GM08714 (cell line): ENCODE measurements at regions not wholly inside any gene's neighbourhood (a gene's known extent, or its start where the extent isn't known, plus 50 kb on each side); places are given as distances from the start of the nearest gene placed in this dataset.

Experiments used
- H3K4me3 ChIP-seq: fragments of 200-500 bp; sonication (Bioruptor generic); 2 replicates; pipeline ENCODE4 v1.5.1; 2014; ENCODE audit warnings: mild to moderate bottlenecking, low read length, inconsistent platforms
- ZNF274 ChIP-seq: IDR thresholded peaks from 2 replicates; pipeline ENCODE4 v1.6.1; 2012; ENCODE audit warnings: mild to moderate bottlenecking, low read depth, low read length

DNA sequence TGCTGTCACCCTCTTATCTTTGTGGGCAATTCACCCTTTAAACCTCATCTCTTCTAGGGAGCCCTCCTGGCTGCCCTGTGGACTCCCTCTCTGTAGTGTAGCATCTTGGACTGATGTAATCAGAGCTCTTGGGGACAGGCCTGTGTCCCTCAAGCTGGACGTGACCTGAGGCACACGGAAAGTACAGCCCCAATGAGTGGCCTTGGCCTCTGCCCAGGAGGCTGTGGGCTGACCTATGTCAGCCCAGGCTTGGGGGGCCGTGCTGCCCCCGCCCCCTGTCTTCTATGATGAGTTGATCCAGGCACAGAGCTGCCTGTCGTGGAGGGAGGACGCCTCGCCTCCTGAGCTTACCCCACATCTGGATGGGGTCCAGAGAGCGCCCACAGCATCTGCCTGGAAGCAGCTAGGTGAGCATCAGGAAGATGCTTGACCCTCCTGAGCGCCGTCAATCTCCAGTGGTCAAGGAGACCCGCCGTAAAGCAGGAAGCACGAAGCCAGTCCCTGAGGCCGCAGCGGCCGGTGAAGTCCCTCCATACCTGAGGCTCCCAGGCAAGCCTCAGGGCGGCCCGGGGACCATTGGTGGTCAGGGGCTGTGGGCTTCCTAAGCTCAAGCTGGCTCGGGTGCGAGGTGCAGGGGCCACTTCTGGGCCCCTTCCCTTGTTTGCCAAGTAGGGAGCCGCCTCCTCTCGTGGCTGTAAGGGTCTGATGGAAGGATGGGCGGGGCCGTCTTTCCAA is 1136.9 kb downstream of the BRD1 start:
- TF ChIP-seq ZNF274 = no peak
- no peak overlapping the region for H3K4me3 ChIP-seq

DNA sequence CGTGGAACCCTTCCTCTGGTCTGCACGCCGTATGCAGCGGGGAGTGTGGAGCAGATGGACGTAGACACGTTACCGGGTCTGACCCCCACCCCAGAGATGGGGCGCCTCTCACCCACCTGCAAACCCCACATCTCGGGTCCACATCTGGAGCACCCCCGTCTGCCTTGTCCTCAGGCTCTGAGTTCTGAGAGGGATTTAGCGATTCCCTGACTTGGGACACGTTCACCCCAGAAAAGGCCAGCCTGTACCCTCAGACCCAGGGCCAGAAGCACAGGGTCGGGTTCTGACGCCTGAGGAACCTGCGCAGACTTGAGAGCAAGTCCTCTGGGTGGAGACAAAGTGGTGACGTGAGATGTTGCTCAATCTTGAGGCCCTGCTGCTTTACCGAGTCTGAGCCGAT is 1138.5 kb downstream of the BRD1 start:
- no peak for TF ChIP-seq ZNF274
- H3K4me3 ChIP-seq = no peak overlapping the region

DNA sequence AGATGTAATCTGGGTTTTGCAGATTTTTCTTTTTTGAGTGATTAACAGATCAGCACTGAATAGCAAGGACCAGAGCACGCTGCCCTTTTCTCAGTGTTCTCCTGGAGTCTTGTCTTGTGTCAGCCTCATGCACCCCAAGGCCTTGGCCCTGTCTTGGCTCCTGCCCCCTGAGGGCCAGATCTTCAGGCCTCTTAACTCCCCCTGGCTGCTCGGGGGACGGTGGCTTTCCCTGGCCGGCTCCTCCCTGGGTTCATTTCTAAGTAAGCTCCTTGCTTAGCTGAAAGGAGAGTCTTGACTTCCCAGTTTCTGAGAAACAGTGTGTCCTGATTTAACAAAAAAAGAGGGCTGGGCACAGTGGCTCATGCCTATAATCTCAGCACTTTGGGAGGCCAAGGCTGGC is 1139.3 kb downstream of the BRD1 start:
- no peak for TF ChIP-seq ZNF274
- no peak overlapping the region for H3K4me3 ChIP-seq

- no peak for TF ChIP-seq ZNF274
- no peak overlapping the region for H3K4me3 ChIP-seq
Measured at GRCh38 chr22:48687606-48688005, 1140.1 kb downstream of the BRD1 start.

DNA sequence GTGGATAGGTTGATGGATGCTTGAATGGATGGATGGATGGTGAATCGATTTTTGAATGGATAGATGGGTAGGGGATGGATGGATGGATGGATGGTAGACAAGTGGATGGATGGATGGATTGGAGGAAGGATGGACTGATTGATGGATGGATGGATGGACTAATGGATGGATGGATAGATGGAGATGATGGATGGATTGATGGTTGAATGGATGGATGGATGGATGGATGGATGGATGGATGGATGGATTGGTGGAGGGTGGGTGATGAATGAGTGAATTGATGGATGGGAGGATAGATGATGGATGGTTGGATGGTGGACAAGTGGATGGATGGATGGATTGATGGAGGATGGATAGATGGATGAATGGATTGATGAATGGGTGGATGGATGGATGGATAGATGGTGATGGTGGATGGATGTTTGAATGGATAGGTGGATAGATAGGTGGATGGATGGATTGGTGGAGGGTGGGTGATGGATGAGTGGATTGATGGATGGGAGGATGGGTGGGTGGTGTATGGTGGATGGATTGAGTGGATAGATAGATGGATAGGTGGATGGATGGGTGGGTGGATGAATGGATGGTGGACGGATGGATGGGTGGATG is 1140.9 kb downstream of the BRD1 start:
- no peak for TF ChIP-seq ZNF274
- H3K4me3 ChIP-seq = no peak overlapping the region

- TF ChIP-seq ZNF274 = no peak
- H3K4me3 ChIP-seq = no peak overlapping the region
Measured at GRCh38 chr22:48685767-48686166, 1141.9 kb downstream of the BRD1 start.

- no peak for TF ChIP-seq ZNF274
- H3K4me3 ChIP-seq = no peak overlapping the region
Measured at GRCh38 chr22:48683640-48684039, 1144.0 kb downstream of the BRD1 start.

- no peak for TF ChIP-seq ZNF274
- no peak overlapping the region for H3K4me3 ChIP-seq
Measured at GRCh38 chr22:48682504-48682903, 1145.2 kb downstream of the BRD1 start.

DNA sequence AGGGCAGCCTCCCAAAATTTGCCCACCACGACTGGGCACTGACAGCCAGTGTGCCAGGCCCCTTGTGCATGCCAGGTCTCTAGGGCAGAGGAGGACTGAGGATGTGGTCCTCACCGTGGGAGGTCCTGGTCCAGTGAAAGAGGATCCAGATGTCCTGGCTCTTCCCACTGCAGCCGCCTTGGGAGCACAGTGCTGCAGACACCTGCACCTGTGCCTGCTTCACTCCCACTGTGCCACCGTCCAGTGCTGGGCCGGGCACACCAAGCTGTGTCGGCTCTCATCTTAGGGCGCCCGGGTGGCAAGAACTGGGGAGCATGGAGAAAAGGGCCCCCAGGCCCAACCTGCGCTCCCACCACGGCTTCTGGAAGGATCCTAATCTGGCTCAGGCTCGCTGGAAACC is 1147.1 kb downstream of the BRD1 start:
- TF ChIP-seq ZNF274 = no peak
- H3K4me3 ChIP-seq = no peak overlapping the region

DNA sequence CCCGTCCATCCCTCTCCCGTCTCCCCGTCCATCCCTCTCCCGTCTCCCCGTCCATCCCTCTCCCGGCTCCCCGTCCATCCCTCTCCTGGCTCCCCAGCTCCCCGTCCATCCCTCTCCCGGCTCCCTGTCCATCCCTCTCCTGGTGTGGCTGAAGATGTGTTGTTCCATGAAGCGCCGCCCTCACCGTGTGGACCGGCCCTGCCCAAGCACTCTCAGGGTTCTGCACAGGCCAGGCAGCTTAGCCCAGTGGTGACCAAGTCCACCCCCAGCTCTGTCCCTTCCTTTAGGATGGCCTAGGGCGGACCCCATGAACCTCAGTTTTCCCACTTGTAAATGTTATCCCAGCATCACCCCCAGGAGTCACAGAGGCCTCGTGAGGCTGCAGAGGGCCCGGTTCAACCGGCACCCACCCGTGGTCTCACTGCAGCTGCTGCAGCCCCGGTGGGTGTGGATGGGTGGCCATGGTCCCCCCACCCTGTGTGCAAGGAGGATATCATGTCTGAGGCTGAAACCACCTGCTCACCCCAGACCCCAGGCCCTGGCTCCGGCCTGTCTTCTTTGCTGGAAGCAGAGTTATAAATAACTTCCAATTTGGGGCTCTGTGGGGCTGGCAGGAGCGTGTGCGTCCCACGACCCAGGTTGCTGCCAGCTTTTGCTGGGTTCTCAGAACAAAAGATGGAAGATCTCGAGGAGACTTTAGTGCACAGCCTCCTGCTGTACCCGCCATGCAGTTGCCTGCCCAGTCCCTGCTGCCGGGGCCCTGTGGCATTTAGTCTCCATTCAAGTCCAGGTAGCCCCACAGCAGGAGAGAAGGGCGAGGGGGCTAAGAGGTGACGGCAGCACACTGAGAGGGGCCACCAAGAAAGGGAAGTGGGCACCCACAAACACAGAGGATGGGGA is 1147.8 kb downstream of the BRD1 start:
- no peak for TF ChIP-seq ZNF274
- no peak overlapping the region for H3K4me3 ChIP-seq

GRCh38 chr22:48678171-48679135 is 1149.2 kb downstream of the BRD1 start:
- no peak for TF ChIP-seq ZNF274
- H3K4me3 ChIP-seq = no peak overlapping the region

DNA sequence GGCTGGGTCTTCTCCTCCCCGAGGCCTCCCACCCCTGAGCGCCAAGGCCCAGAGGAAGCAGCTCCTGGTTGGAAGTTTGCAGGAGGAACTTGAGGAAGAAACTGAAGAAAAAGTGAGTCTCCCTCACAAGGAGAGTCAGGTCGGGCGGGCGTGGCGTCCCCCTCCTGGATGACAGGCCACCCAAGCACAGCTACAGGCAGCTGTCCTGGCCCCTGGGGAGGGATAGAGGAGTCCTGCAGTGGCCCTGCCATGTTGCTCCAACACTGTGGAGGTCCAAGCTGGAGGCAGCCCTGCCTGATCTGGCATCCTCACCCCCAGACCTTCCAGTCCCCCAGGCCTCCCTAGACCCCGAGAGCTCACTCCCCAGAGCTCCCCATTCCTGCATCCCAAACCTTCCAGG is 1150.1 kb downstream of the BRD1 start:
- no peak for TF ChIP-seq ZNF274
- no peak overlapping the region for H3K4me3 ChIP-seq

DNA sequence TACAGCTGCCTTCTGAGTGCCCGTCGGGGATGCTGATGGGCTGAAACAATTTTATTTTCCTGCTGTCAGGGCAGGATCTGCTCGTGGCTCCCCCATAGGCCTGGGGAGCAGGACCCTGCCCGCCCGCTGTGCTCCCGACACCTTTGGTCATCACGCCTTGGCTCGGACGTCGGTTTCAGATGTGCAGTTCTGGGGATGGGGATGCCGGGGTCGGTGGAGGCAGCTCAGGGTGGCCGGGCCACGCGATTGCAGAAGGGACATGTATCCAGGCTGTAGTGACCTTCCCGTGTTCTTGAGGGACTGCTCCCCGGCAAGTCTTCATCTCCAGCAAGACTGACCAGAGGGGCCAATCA is 1150.5 kb downstream of the BRD1 start:
- no peak overlapping the region for H3K4me3 ChIP-seq
- no peak for TF ChIP-seq ZNF274
